NAMALWA (cell line): ENCODE measurements at regions not wholly inside any gene's neighbourhood (a gene's known extent, or its start where the extent isn't known, plus 50 kb on each side); places are given as distances from the start of the nearest gene placed in this dataset.
"Not testable (repeated sequence)": the region's sequence is repeated elsewhere in the genome, so short reads cannot be mapped to it uniquely, and the experiment has no call there.

ENCODE experiments used
- DNase-seq: peaks from one replicate; pipeline ENCODE4 v3.0.0-alpha.2; 2015; ENCODE audit warnings: low spot score

GRCh38 chr12:19912991-19913390 lies 455.3 kb upstream of the PDE3A start:
- no peak for DNase-seq

- DNase-seq, result peak; percentile 41
Measured at GRCh38 chr12:19915392-19916195, 452.7 kb upstream of the PDE3A start.

- no peak for DNase-seq
Measured at GRCh38 chr12:19916196-19916753, 452.1 kb upstream of the PDE3A start.

GRCh38 chr12:19916974-19917373 lies 451.4 kb upstream of the PDE3A start:
- no peak for DNase-seq

GRCh38 chr12:19921716-19922115 lies 446.6 kb upstream of the PDE3A start:
- DNase-seq, result not testable (repeated sequence)

- no peak for DNase-seq
Measured at GRCh38 chr12:19922717-19923116, 445.6 kb upstream of the PDE3A start.

- no peak for DNase-seq
Measured at GRCh38 chr12:19924360-19924759, 444.0 kb upstream of the PDE3A start.

GRCh38 chr12:19925841-19926240 lies 442.5 kb upstream of the PDE3A start:
- no peak for DNase-seq

- DNase-seq, result no peak
Measured at GRCh38 chr12:19926266-19926665, 442.1 kb upstream of the PDE3A start.

GRCh38 chr12:19927661-19928060 lies 440.7 kb upstream of the PDE3A start:
- no peak for DNase-seq

GRCh38 chr12:19932413-19932812 lies 435.9 kb upstream of the PDE3A start:
- no peak for DNase-seq

GRCh38 chr12:19933924-19934323 lies 434.4 kb upstream of the PDE3A start:
- DNase-seq, result no peak

- no peak for DNase-seq
Measured at GRCh38 chr12:19937161-19937560, 431.2 kb upstream of the PDE3A start.

- no peak for DNase-seq
Measured at GRCh38 chr12:19938031-19938430, 430.3 kb upstream of the PDE3A start.

- no peak for DNase-seq
Measured at GRCh38 chr12:19938491-19938890, 429.8 kb upstream of the PDE3A start.

GRCh38 chr12:19940267-19940666 lies 428.1 kb upstream of the PDE3A start:
- no peak for DNase-seq

GRCh38 chr12:19941096-19941495 lies 427.2 kb upstream of the PDE3A start:
- no peak for DNase-seq

GRCh38 chr12:19945559-19946435 lies 422.5 kb upstream of the PDE3A start:
- DNase-seq, result no peak

- DNase-seq, result no peak
Measured at GRCh38 chr12:19946550-19946949, 421.8 kb upstream of the PDE3A start.

GRCh38 chr12:19947344-19947743 lies 421.0 kb upstream of the PDE3A start:
- no peak for DNase-seq

GRCh38 chr12:19951664-19952063 lies 416.7 kb upstream of the PDE3A start:
- DNase-seq, result no peak

GRCh38 chr12:19953734-19954133 lies 414.6 kb upstream of the PDE3A start:
- no peak for DNase-seq

- DNase-seq, result no peak
Measured at GRCh38 chr12:19954163-19954562, 414.2 kb upstream of the PDE3A start.
